Keratinocyte (primary cell): ENCODE measurements at regions not wholly inside any gene's neighbourhood (a gene's known extent, or its start where the extent isn't known, plus 50 kb on each side); places are given as distances from the start of the nearest gene placed in this dataset.
A peak's percentile ranks its signal among the peaks of the same experiment; 100 is the strongest.

Experiments
- DNase-seq: peaks from one replicate; pipeline ENCODE4 v3.0.0-alpha.2; 2011; ENCODE audit warnings: low read depth, missing footprints, low spot score
- FAIRE-seq: peaks from 2 replicates; lab custom pipeline; 2011; peaks lifted over from hg19 to GRCh38; lab: Jason Lieb, UNC
- H2AFZ ChIP-seq: 2 replicates; pipeline ENCODE4 v1.6.0; 2012; ENCODE audit warnings: low read length, control low read depth, inconsistent platforms; ENCODE audit not compliant: control insufficient read depth
- H3K27ac ChIP-seq: 2 replicates; pipeline ENCODE4 v1.5.1; 2011; ENCODE audit warnings: low read length; ENCODE audit not compliant: control insufficient read depth, insufficient read depth
- H3K27me3 ChIP-seq: 3 replicates; pipeline ENCODE4 v1.6.0; 2011; ENCODE audit warnings: low read length; ENCODE audit not compliant: control insufficient read depth, insufficient read depth; ENCODE audit errors: extremely low read depth
- H3K36me3 ChIP-seq, 2 experiments: 2 replicates in 1 of 2; 3 replicates in 1 of 2; pipeline ENCODE4 v1.5.1; 2011; ENCODE audit warnings: low read length in 2 of 2, mild to moderate bottlenecking in 1 of 2; ENCODE audit not compliant: control insufficient read depth in 2 of 2, insufficient read depth in 2 of 2; ENCODE audit errors: extremely low read depth in 1 of 2
- H3K4me1 ChIP-seq: 3 replicates; pipeline ENCODE4 v1.5.1; 2011; ENCODE audit warnings: low read length; ENCODE audit not compliant: control insufficient read depth, insufficient read depth; ENCODE audit errors: extremely low read depth
- H3K4me2 ChIP-seq: 3 replicates; pipeline ENCODE4 v1.6.0; 2011; ENCODE audit warnings: low read depth, low read length; ENCODE audit not compliant: control insufficient read depth, insufficient read depth; ENCODE audit errors: extremely low read depth
- H3K4me3 ChIP-seq, 3 experiments: fragments of 200-600 bp in 1 of 3; sonication (generic) in 1 of 3; 2 replicates in 2 of 3; 3 replicates in 1 of 3; pipeline ENCODE4 v1.5.1; 2011 to 2016; ENCODE audit warnings: low read length in 3 of 3, mild to moderate bottlenecking in 3 of 3, control low read depth in 2 of 3, inconsistent platforms in 1 of 3, low read depth in 1 of 3, mixed read lengths in 1 of 3, mixed run types in 1 of 3, moderate library complexity in 1 of 3; ENCODE audit not compliant: control insufficient read depth in 2 of 3, insufficient read depth in 2 of 3; ENCODE audit errors: extremely low read depth in 1 of 3
- H3K79me2 ChIP-seq: 2 replicates; pipeline ENCODE4 v1.6.0; 2012; ENCODE audit warnings: low read length; ENCODE audit not compliant: control insufficient read depth, insufficient read depth
- H3K9ac ChIP-seq: 3 replicates; pipeline ENCODE4 v1.6.0; 2011; ENCODE audit warnings: low read length; ENCODE audit not compliant: control insufficient read depth, insufficient read depth; ENCODE audit errors: extremely low read depth
- H3K9me1 ChIP-seq: 3 replicates; pipeline ENCODE4 v1.6.0; 2011; ENCODE audit warnings: low read length; ENCODE audit not compliant: control insufficient read depth, insufficient read depth; ENCODE audit errors: extremely low read depth
- H3K9me3 ChIP-seq: 2 replicates; pipeline ENCODE4 v1.5.1; 2012; ENCODE audit warnings: low read depth, low read length; ENCODE audit not compliant: control insufficient read depth
- H4K20me1 ChIP-seq: 3 replicates; pipeline ENCODE4 v1.6.0; 2011; ENCODE audit warnings: low read length; ENCODE audit not compliant: control insufficient read depth, insufficient read depth; ENCODE audit errors: extremely low read depth
- EZH2 ChIP-seq: IDR thresholded peaks from one replicate; pipeline ENCODE4 v1.6.1; 2012; ENCODE audit warnings: inconsistent platforms, mild to moderate bottlenecking, low read length, moderate library complexity
- dilution Hi-C: fragments of 300-500 bp; cut with MboI; formaldehyde crosslinking; loops from one replicate; pipeline ENCODE4 v1.7.0; 2020; ENCODE audit warnings: low sequenced_read_pairs; ENCODE audit not compliant: extremely low pct_ligation_motif_present
- TF ChIP-seq, protein P1 (sequence below), 3 experiments: IDR thresholded peaks in 1 of 3; conservative IDR thresholded peaks in 1 of 3; optimal IDR thresholded peaks in 1 of 3; 2 replicates in 2 of 3; 3 replicates in 1 of 3; pipeline versions ENCODE3 to v1.5.1; 2011; ENCODE audit warnings: low read length in 3 of 3, mild to moderate bottlenecking in 3 of 3, moderate library complexity in 2 of 3, control low read depth in 1 of 3, inconsistent platforms in 1 of 3; ENCODE audit not compliant: insufficient read depth in 2 of 3; ENCODE audit errors: extremely low read depth in 1 of 3

DNA sequence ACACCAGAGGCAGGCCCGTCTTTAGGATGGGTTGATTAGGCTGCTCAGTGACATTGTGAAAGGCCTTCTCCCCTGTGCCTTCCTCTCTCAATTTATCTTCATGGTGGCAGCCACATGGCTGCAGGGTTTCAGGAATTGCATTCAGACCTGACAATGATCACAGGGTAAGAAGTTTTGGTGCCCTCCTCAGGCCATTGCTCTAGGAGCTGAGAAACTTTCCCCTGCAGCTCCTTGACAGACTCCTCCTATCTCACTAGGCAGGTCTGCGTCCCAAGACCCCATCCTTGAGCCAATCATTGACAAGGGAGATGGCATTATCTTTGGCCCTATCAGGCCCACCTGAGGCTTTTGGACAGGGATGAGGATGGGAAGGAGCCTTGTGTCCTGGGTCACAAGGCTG is 57.4 kb upstream of the ANO4 start:
- no peak overlapping the region for H2AFZ ChIP-seq
- dilution Hi-C loops, result no loop called here
- H3K9me1 ChIP-seq, result no peaks in the 10 kb centered on the region
- H3K4me3 ChIP-seq, result no peak overlapping the region
- H3K36me3 ChIP-seq, result peaks cover 0 to 2% of the 10 kb centered on the region in 2 experiments
- FAIRE-seq (no peak), DNase-seq (no peak)
- no peaks in the 10 kb centered on the region for H3K79me2 ChIP-seq
- H3K4me2 ChIP-seq, result no peak overlapping the region
- H4K20me1 ChIP-seq, result no peaks in the 10 kb centered on the region
- no peaks in the 10 kb centered on the region for H3K27me3 ChIP-seq
- no peak overlapping the region for H3K9ac ChIP-seq
- no peak for TF ChIP-seq EZH2
- TF ChIP-seq, protein P1, sequence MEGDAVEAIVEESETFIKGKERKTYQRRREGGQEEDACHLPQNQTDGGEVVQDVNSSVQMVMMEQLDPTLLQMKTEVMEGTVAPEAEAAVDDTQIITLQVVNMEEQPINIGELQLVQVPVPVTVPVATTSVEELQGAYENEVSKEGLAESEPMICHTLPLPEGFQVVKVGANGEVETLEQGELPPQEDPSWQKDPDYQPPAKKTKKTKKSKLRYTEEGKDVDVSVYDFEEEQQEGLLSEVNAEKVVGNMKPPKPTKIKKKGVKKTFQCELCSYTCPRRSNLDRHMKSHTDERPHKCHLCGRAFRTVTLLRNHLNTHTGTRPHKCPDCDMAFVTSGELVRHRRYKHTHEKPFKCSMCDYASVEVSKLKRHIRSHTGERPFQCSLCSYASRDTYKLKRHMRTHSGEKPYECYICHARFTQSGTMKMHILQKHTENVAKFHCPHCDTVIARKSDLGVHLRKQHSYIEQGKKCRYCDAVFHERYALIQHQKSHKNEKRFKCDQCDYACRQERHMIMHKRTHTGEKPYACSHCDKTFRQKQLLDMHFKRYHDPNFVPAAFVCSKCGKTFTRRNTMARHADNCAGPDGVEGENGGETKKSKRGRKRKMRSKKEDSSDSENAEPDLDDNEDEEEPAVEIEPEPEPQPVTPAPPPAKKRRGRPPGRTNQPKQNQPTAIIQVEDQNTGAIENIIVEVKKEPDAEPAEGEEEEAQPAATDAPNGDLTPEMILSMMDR (optimal IDR thresholded peaks at IDR 0.05 in 1 of 3, IDR thresholded peaks at IDR 0.05 in 1 of 3, conservative IDR thresholded peaks at IDR 0.05 in 1 of 3; ENCODE audit: extremely low read depth in 1 of 3, insufficient read depth in 2 of 3, low read length in 3 of 3), result peak in 1 of 3 experiments; percentile 3
- H3K27ac ChIP-seq, result no peak overlapping the region
- no peaks in the 10 kb centered on the region for H3K9me3 ChIP-seq
- H3K4me1 ChIP-seq, result no peaks in the 10 kb centered on the region

DNA sequence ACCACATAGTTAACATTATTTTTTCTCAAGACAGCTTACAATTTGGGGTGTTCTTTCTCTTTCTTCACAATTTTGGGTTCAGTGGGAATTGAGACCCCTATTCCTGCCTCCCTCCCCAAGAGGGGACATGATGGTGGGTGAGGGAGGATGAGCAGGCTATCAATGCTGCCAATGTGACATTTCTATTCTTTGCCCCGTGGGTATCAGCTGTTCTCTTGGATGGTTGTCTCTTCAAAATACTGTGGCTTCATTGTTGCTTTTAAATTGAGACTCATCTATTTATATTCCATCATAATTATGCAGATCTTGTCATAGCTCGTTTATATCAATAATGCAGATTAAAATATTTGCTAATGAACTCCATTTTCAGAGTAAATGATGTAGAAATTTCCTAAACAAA is 56.5 kb upstream of the ANO4 start:
- H3K4me2 ChIP-seq, result no peak overlapping the region
- dilution Hi-C loops, result no loop called here
- peaks cover 0 to 2% of the 10 kb centered on the region in 2 experiments for H3K36me3 ChIP-seq
- no peaks in the 10 kb centered on the region for H3K4me1 ChIP-seq
- no peak for TF ChIP-seq EZH2
- TF ChIP-seq, protein P1 (optimal IDR thresholded peaks at IDR 0.05 in 1 of 3, IDR thresholded peaks at IDR 0.05 in 1 of 3, conservative IDR thresholded peaks at IDR 0.05 in 1 of 3; ENCODE audit: extremely low read depth in 1 of 3, insufficient read depth in 2 of 3, low read length in 3 of 3), result no peak
- no peak overlapping the region for H3K27ac ChIP-seq
- H3K9me3 ChIP-seq, result no peaks in the 10 kb centered on the region
- H3K9me1 ChIP-seq, result no peaks in the 10 kb centered on the region
- no peak for DNase-seq
- no peak for FAIRE-seq
- no peaks in the 10 kb centered on the region for H3K27me3 ChIP-seq
- no peak overlapping the region for H3K9ac ChIP-seq
- no peak overlapping the region for H2AFZ ChIP-seq
- H3K79me2 ChIP-seq, result no peaks in the 10 kb centered on the region
- no peaks in the 10 kb centered on the region for H4K20me1 ChIP-seq
- no peak overlapping the region for H3K4me3 ChIP-seq
